ENCODE measurements at regions not wholly inside any gene's neighbourhood (a gene's known extent, or its start where the extent isn't known, plus 50 kb on each side); places are given as distances from the start of the nearest gene placed in this dataset.

- CTCF ChIA-PET, result interaction anchor here (2.5 kb wide), 1 partner anchor 39 kb away, joined by 5 read pairs; no protein-coding TSS in a partner anchor
- DNase-seq (ENCODE audit: low read depth, low spot score), result no peak
Measured at GRCh38 chr4:153044036-153044435, 107.9 kb downstream of the FHDC1 start.

GRCh38 chr4:153045111-153045982 is 109.2 kb downstream of the FHDC1 start:
- Histone ChIP-seq H3K27ac (ENCODE audit: low read depth, low read length) (no peak overlapping the region), H3K4me3 (ENCODE audit: low read depth, low read length) (no peak overlapping the region), H3K27me3 (ENCODE audit: control insufficient read depth, insufficient read depth, low read length) (peaks cover 2% of the 10 kb centered on the region), H3K9me3 (ENCODE audit: control insufficient read depth, insufficient read depth, low read length) (no peaks in the 10 kb centered on the region; the same call in 1 of the 2 replicates)
- ChIA-PET POLR2A (no interaction called here), CTCF (interaction anchor here (2.5 kb wide), 1 partner anchor 38 kb away, joined by 5 read pairs; no protein-coding TSS in a partner anchor)
- no peak for TF ChIP-seq CTCF (IDR thresholded peaks at IDR 0.05; ENCODE audit: low read depth, low read length)
- no peak for DNase-seq (ENCODE audit: low read depth, low spot score)

More at GRCh38 chr4:153044036-153044435, 107.9 kb downstream of the FHDC1 start:
- POLR2A ChIA-PET, result no interaction called here
- H3K9me3 ChIP-seq (ENCODE audit: control insufficient read depth, insufficient read depth, low read length), result no peaks in the 10 kb centered on the region; the same call in 1 of the 2 replicates
- no peak overlapping the region for H3K27ac ChIP-seq (ENCODE audit: low read depth, low read length)
- H3K27me3 ChIP-seq (ENCODE audit: control insufficient read depth, insufficient read depth, low read length), result peaks cover 4% of the 10 kb centered on the region
- H3K4me3 ChIP-seq (ENCODE audit: low read depth, low read length), result no peak overlapping the region
- no peak for TF ChIP-seq CTCF (IDR thresholded peaks at IDR 0.05; ENCODE audit: low read depth, low read length)

GRCh38 chr4:153058671-153059060 is 122.5 kb downstream of the FHDC1 start:
- no peaks in the 10 kb centered on the region for H3K9me3 ChIP-seq (ENCODE audit: control insufficient read depth, insufficient read depth, low read length)
- H3K27ac ChIP-seq (ENCODE audit: low read depth, low read length), result no peak overlapping the region
- ChIA-PET CTCF (no interaction called here), POLR2A (no interaction called here)
- no peak overlapping the region for H3K4me3 ChIP-seq (ENCODE audit: low read depth, low read length)
- no peak for DNase-seq (ENCODE audit: low read depth, low spot score)
- H3K27me3 ChIP-seq (ENCODE audit: control insufficient read depth, insufficient read depth, low read length), result peaks cover 18% of the 10 kb centered on the region
- TF ChIP-seq CTCF (IDR thresholded peaks at IDR 0.05; ENCODE audit: low read depth, low read length), result no peak

- CTCF ChIA-PET, result no interaction called here
Measured at GRCh38 chr4:153060196-153060595, 124.1 kb downstream of the FHDC1 start.

More at GRCh38 chr4:153060196-153060595, 124.1 kb downstream of the FHDC1 start:
- DNase-seq (ENCODE audit: low read depth, low spot score), result no peak
- no peak for TF ChIP-seq CTCF (IDR thresholded peaks at IDR 0.05; ENCODE audit: low read depth, low read length)
- Histone ChIP-seq H3K9me3 (ENCODE audit: control insufficient read depth, insufficient read depth, low read length) (no peaks in the 10 kb centered on the region), H3K27me3 (ENCODE audit: control insufficient read depth, insufficient read depth, low read length) (peaks cover 11% of the 10 kb centered on the region), H3K4me3 (ENCODE audit: low read depth, low read length) (no peak overlapping the region), H3K27ac (ENCODE audit: low read depth, low read length) (no peak overlapping the region)
- POLR2A ChIA-PET, result no interaction called here
